A172 (cell line): ENCODE measurements at regions not wholly inside any gene's neighbourhood (a gene's known extent, or its start where the extent isn't known, plus 50 kb on each side); places are given as distances from the start of the nearest gene placed in this dataset.
A peak's percentile ranks its signal among the peaks of the same experiment; 100 is the strongest.

Experiments
- DNase-seq: peaks from one replicate; pipeline ENCODE4 v3.0.0-alpha.2; 2015; ENCODE audit warnings: low spot score

DNA sequence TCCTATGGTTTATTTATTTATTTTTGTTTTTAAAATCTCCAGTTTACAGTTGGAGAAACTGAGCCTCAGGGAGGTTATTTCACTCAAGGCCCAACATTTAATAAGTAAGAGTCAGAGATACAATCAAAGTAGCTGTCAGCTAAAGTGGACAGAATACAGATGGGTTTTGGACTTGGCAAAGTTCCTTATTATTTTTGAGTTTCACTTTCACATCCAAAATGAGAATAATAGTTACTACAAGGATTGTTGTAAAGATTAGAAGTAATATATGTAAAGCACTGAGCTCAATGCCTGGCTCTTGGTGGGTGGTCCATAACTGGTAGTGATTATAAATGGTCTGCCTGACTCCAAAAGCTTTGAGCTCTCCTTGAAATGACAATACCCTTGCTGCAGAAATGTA lies 87.5 kb upstream of the SESN3 start:
- DNase-seq, result no peak

DNA sequence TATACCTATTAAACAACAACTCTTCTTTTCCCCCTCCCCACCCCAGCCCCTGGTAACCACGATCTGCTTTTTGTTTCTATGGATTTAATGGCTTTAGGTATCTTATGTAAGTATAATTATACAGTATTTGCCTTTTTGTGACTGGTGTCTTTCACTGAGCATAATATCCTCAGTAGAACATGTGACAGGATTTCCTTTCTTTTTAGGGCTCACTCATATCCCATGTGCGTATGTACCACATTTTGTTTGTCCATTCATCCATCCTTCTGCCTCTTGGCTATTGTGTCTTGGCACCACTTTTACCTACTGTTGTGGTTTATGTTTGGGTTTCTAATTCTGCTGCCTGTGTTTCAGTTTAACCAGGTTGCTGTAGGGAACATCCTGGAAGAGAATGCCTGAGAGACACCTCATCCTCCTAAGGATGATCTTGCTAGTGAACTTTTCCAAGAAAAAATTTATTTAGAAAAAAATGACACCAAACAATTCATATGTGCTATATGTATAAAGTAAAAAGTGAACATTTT lies 77.6 kb upstream of the SESN3 start:
- DNase-seq, result no peak

DNA sequence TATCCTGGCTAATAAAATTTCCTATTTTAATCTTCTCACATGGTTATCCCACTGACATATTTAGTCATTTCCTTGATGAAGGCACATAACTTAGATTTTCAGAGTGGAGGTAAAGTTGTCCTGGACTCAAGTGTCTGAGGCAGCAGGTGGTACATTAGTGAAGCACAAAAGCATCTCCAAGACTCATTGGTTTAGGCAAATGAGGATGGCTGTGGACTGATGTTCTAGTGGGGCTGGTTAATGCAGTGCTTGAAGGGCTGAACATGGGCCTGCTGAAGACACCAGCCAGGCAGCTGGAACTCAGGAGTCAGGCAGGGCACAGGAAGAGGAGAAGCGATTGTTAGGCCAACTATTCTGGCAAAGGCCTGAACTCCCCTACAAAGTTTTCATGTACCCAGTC lies 76.3 kb upstream of the SESN3 start:
- DNase-seq, result no peak

GRCh38 chr11:95306801-95307200 lies 75.8 kb upstream of the SESN3 start:
- no peak for DNase-seq

DNA sequence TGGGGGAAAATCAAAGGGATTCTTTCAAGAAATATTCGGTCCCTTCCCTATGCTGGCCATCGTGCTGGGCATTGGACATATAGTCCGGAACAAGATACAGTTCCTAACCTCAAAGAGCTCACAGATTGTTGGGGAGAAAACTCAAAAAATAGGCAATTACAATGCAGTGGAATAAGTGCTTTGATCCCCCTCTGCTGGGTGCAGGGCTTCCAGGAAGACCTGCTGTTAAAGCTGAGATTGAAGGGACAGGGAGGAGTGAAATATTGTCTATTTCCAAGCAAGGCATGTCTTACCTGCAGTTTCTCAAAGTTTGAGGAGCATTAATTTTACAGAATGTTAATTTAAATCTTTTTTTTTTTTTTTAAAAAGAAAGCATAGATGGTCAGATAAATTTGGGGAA lies 75.1 kb upstream of the SESN3 start:
- DNase-seq, result no peak

GRCh38 chr11:95305705-95306104 lies 74.7 kb upstream of the SESN3 start:
- no peak for DNase-seq

DNA sequence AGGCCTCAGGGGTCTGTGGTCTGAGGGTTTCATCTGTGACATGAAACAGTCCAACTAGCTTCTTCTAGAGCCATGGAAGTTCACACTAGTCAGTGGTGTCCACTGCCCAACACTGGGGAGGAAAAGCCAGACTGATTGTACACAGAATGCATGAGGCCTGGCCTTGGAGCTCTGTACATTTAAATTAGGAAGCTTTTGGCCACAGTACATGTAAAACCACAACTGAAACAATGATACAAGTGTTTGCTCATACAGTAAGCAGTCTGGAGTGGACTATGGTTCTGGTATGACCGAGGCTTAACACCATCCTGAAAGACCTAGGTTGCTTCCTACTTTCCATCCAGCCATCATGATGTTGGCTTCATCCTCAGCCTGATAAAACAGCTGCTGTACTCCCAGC lies 73.8 kb upstream of the SESN3 start:
- no peak for DNase-seq

DNA sequence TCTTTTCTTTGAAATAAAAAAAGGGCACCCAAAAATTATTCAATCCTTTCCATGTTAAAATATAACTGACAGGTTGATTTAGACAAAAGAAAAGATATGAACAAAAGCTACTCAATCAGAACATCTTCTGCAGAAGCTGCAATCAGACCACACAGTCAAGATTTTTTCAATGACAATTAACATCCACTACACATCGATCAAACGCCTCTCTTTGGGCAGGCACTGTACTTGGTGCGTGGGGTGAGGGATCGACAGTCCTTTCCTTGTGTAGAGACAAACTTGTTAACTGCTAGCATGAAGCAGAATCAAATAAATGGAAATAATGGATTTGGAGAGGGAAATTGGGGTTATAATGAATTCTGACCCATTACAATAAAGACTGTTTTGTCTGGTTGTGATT lies 71.2 kb upstream of the SESN3 start:
- no peak for DNase-seq

GRCh38 chr11:95301474-95301873 lies 70.5 kb upstream of the SESN3 start:
- no peak for DNase-seq

GRCh38 chr11:95299078-95299679 lies 68.2 kb upstream of the SESN3 start:
- DNase-seq, result no peak

DNA sequence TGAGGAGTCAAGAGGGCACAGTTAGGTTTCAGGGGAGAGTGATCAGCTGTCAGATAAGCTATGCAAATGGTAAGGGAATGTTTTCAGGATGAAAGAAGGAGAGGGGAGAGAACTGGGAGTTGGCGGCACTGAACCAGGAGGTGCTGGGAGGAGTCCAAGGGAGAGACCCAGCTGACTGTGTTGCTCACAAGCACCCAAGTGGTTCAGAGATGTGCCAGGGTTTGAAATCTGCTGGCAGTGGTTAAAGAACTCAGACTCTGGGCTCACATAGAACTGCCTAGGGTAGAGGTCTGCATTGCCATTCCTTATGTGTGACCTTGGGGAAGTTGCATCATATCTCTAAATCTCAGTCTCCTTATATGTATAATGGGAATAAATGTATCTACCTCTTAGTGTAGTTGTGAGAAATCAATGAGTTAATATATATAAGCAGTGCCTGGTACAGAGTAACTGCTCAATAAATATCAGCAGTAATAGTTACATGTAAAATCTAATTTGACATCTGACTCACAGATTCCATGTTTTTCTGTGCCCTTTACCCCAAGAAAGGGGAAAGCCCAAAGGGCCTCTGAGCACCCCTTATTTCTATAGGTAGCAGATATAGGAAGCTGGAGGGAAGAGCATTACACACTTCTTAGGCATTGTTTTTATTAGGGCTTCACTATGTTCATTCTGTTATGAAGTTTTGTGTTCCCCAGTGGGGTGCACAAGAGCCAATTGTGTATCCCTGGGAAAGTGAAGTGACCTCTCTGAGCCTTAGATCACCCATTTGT lies 66.9 kb upstream of the SESN3 start:
- no peak for DNase-seq

- peak; percentile 9 for DNase-seq
Measured at GRCh38 chr11:95296621-95297025, 65.6 kb upstream of the SESN3 start.

- DNase-seq, result no peak
Measured at GRCh38 chr11:95296165-95296564, 65.2 kb upstream of the SESN3 start.

DNA sequence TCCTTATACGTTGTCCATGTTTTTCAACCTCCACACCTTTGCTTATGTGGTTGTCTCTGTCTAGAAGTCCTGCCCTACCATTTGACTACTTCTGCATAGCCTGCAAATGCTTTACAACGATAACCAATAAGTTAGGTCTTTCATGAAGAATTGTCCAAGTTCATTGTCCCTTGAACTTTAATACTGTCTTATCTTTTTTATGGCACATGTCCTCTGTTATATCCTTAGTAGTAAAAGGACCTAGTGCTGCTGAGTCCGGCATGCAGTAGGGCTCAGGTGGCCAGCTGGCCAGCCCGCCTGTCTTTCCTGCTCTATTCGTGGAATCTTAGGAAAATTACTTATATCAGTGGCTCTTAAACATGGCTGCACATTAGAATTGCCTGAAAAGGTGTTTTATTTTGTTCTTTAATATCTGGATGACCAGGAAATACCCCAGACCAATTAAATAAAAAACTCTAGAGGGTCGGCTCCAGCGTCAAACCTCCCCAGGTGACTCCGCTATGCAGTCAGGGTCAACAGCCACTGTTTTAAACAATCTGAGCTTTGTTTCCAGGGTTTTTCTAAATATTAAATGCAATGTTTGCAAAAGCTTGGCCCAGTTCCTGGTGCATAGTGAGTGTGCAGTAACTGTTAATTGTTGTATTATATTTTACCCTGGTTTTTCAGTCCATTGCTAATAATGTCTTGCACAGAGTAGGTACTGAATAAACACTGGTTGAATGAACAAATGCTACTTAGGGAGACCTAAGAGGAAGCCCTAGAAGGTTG lies 64.6 kb upstream of the SESN3 start:
- no peak for DNase-seq

- no peak for DNase-seq
Measured at GRCh38 chr11:95294701-95295100, 63.7 kb upstream of the SESN3 start.

GRCh38 chr11:95293116-95293515 lies 62.1 kb upstream of the SESN3 start:
- DNase-seq, result no peak

GRCh38 chr11:95291946-95292345 lies 60.9 kb upstream of the SESN3 start:
- DNase-seq, result no peak

GRCh38 chr11:95289378-95290101 lies 58.5 kb upstream of the SESN3 start:
- DNase-seq, result no peak

DNA sequence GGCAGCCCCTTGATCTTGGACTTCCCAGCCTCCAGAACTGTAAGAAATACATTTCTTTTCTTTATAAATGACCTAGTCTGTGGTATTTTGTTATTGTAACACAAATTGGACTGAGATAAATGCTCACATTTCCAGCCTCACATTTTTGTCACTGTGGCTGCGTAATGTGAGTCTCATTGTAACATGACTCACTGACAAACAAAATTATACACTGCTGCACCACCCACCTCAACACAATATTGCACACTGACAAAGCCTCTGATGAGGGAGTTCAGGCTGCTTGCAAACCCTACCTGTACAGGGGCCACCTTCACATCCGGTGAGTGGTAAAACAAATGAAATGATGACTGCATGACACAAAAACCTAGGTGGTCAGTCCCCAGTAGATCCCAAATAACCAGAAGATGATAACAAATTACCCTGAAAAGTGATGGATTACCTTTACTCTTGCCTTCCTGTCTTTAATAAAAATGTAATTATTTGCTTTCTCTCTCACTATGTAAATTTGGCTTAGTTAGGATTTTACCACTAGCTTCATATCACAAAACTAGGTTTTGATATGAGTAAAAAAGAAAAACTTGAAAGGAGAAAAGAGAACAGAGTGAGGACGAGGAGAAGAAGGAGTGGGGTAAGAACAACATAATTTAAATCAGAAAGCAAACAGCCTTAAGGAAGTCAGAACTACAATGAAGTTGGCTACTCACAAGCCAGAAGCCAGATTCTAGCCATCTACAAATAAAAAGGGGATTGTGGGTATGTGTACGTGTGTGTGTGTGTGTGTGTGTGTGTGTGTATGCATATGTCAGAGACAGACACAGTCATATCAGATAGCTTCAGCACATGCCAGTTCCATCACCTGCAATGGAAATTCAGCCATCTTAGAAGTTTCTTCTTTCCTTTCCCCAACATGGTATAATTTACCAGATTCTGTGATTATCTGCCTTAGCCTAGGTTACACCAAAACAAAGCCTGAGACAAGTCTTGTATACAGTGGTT lies 53.4 kb upstream of the SESN3 start:
- no peak for DNase-seq

DNA sequence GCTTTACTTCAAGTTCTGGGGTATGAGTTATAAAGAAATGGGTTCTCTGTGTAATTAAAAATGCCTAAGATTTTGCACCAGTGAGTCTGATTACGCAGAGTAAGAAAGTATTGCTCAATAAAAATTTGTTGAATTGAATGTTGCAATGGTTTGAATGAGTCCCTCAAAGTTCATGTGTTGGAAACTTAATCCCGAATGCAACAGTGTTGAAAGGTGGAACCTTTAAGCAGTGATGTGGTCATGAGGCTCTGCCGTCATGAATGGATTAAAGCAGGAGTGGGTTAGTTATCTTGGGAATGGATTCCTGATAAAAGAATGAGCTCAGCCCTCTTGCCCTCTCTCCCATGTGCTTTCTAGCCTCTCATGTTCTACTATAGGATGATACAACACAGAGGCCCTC lies 52.6 kb upstream of the SESN3 start:
- DNase-seq, result no peak

DNA sequence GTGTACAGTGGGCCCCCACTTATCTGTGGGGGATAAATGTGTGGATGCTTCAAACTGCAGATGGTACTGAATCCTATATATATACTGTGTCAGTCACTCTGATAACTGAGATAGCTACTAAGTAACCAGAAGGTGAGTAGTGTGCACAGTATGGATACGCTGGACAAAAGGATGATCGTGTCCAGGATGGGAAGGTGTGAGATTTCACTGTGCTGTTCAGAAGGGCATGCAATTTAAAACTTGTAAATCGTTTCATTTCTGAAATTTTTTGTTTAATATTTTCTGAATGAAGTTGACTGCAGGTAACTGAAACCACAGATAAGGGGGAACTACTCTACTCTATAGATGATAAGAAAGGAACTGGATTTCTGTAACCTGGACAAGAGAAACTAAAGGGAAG lies 52.1 kb upstream of the SESN3 start:
- no peak for DNase-seq
